Kidney capillary endothelial cell (primary cell): ENCODE measurements at regions not wholly inside any gene's neighbourhood (a gene's known extent, or its start where the extent isn't known, plus 50 kb on each side); places are given as distances from the start of the nearest gene placed in this dataset.
"Not testable (repeated sequence)": the region's sequence is repeated elsewhere in the genome, so short reads cannot be mapped to it uniquely, and the experiment has no call there.

Experiments
- DNase-seq: peaks from one replicate; pipeline ENCODE4 v3.0.0-alpha.2; 2018; ENCODE audit warnings: low spot score

GRCh38 chr3:190192739-190193138 is 72.0 kb upstream of the P3H2 start:
- DNase-seq = no peak

GRCh38 chr3:190192087-190192486 is 71.4 kb upstream of the P3H2 start:
- DNase-seq = no peak

- no peak for DNase-seq
Measured at GRCh38 chr3:190188197-190188596, 67.5 kb upstream of the P3H2 start.

GRCh38 chr3:190183121-190183520 is 62.4 kb upstream of the P3H2 start:
- DNase-seq = peak; percentile 28

GRCh38 chr3:190182418-190183043 is 61.8 kb upstream of the P3H2 start:
- no peak for DNase-seq

GRCh38 chr3:190180268-190180667 is 59.6 kb upstream of the P3H2 start:
- no peak for DNase-seq

- no peak for DNase-seq
Measured at GRCh38 chr3:190178779-190179178, 58.1 kb upstream of the P3H2 start.

- DNase-seq = not testable (repeated sequence)
Measured at GRCh38 chr3:190176933-190177525, 56.3 kb upstream of the P3H2 start.

GRCh38 chr3:190176106-190176505 is 55.4 kb upstream of the P3H2 start:
- not testable (repeated sequence) for DNase-seq

- DNase-seq = no peak
Measured at GRCh38 chr3:190175490-190175889, 54.8 kb upstream of the P3H2 start.

- DNase-seq = no peak
Measured at GRCh38 chr3:190174471-190174870, 53.8 kb upstream of the P3H2 start.

GRCh38 chr3:190173426-190173825 is 52.7 kb upstream of the P3H2 start:
- DNase-seq = no peak

GRCh38 chr3:190172751-190173150 is 52.1 kb upstream of the P3H2 start:
- DNase-seq = no peak
